ENCODE measurements at regions not wholly inside any gene's neighbourhood (a gene's known extent, or its start where the extent isn't known, plus 50 kb on each side); places are given as distances from the start of the nearest gene placed in this dataset.

- WGBS, 2 donors = 74 to 79% methylated on average over 1 of the region's 1 CpG
- TF ChIP-seq CTCF (IDR thresholded peaks at IDR 0.05) = no peak
- TF ChIP-seq POLR2A (IDR thresholded peaks at IDR 0.05) = no peak
- intact Hi-C loops (cut with DNase I; ENCODE audit: low total_unique reads) = no loop called here
- no peak for DNase-seq (ENCODE audit: low spot score in 2 of 2)
- no peak overlapping the region for H3K4me3 ChIP-seq (ENCODE audit: low read depth, poor library complexity, severe bottlenecking)
Measured at GRCh38 chr14:42004321-42004720, 397.6 kb downstream of the LRFN5 start.

- intact Hi-C loops (cut with DNase I; ENCODE audit: low total_unique reads) = no loop called here
- no peak for DNase-seq (ENCODE audit: low spot score in 2 of 2)
- 79 to 81% methylated on average over 2 of the region's 2 CpGs for WGBS, 2 donors
- TF ChIP-seq POLR2A (IDR thresholded peaks at IDR 0.05) = no peak
- no peak for TF ChIP-seq CTCF (IDR thresholded peaks at IDR 0.05)
- no peak overlapping the region for H3K4me3 ChIP-seq (ENCODE audit: low read depth, poor library complexity, severe bottlenecking)
Measured at GRCh38 chr14:42002141-42002540, 395.5 kb downstream of the LRFN5 start.

GRCh38 chr14:42001431-42001830 is 394.8 kb downstream of the LRFN5 start:
- WGBS, 2 donors = 69 to 80% methylated on average over 3 of the region's 3 CpGs
- TF ChIP-seq CTCF (IDR thresholded peaks at IDR 0.05) (no peak), POLR2A (IDR thresholded peaks at IDR 0.05) (no peak)
- H3K4me3 ChIP-seq (ENCODE audit: low read depth, poor library complexity, severe bottlenecking) = no peak overlapping the region
- intact Hi-C loops (cut with DNase I; ENCODE audit: low total_unique reads) = no loop called here
- no peak for DNase-seq (ENCODE audit: low spot score in 2 of 2)

- no peak for TF ChIP-seq POLR2A (IDR thresholded peaks at IDR 0.05)
- TF ChIP-seq CTCF (IDR thresholded peaks at IDR 0.05) = no peak
- DNase-seq (ENCODE audit: low spot score in 2 of 2) = no peak
- H3K4me3 ChIP-seq (ENCODE audit: low read depth, poor library complexity, severe bottlenecking) = no peak overlapping the region
- intact Hi-C loops (cut with DNase I; ENCODE audit: low total_unique reads) = no loop called here
- 79 to 84% methylated on average over 1 of the region's 1 CpG for WGBS, 2 donors
Measured at GRCh38 chr14:42000450-42000849, 393.8 kb downstream of the LRFN5 start.

- no peak overlapping the region for H3K4me3 ChIP-seq (ENCODE audit: low read depth, poor library complexity, severe bottlenecking)
- DNase-seq (ENCODE audit: low spot score in 2 of 2) = no peak
- intact Hi-C loops (cut with DNase I; ENCODE audit: low total_unique reads) = loop anchor here (10.0 kb wide), 1 partner anchor 1901 kb away; no protein-coding TSS in a partner anchor
- WGBS, 2 donors = 80 to 89% methylated on average over 1 of the region's 1 CpG
- TF ChIP-seq POLR2A (IDR thresholded peaks at IDR 0.05) = no peak
- no peak for TF ChIP-seq CTCF (IDR thresholded peaks at IDR 0.05)
Measured at GRCh38 chr14:41993687-41994086, 387.0 kb downstream of the LRFN5 start.

- TF ChIP-seq POLR2A (IDR thresholded peaks at IDR 0.05) = no peak
- intact Hi-C loops (cut with DNase I; ENCODE audit: low total_unique reads) = no loop called here
Measured at GRCh38 chr14:41986700-41987099, 380.0 kb downstream of the LRFN5 start.

More at GRCh38 chr14:41986700-41987099, 380.0 kb downstream of the LRFN5 start:
- no peak for DNase-seq (ENCODE audit: low spot score in 2 of 2)
- H3K4me3 ChIP-seq (ENCODE audit: low read depth, poor library complexity, severe bottlenecking) = no peak overlapping the region

Measured in lower leg skin (tissue), 4 donors.